Adrenal gland (tissue), 5 donors: ENCODE measurements at regions not wholly inside any gene's neighbourhood (a gene's known extent, or its start where the extent isn't known, plus 50 kb on each side); places are given as distances from the start of the nearest gene placed in this dataset.

Experiments
- CTCF ChIP-seq, 6 experiments: fragments of 450-650 bp in 4 of 6; fragments of 200-600 bp in 2 of 6; sonication (generic) in 1 of 6; IDR thresholded peaks; 1 replicate in 5 of 6; 2 replicates in 1 of 6; pipeline versions ENCODE4 v1.5.1 to v1.8.0; 2016 to 2021; ENCODE audit warnings: antibody characterized with exemption in 6 of 6, mild to moderate bottlenecking in 2 of 6, moderate library complexity in 1 of 6
- POLR2A ChIP-seq, 2 donors: fragments of 450-650 bp; IDR thresholded peaks; one replicate each; pipeline ENCODE4 v1.6.1; 2017; ENCODE audit warnings: antibody characterized with exemption in 2 of 2, mild to moderate bottlenecking in 2 of 2, moderate library complexity in 1 of 2
- donor health status: DM: no; HTN: no; CAD: no.

- TF ChIP-seq CTCF (IDR thresholded peaks at IDR 0.05): no peak
- TF ChIP-seq POLR2A (IDR thresholded peaks at IDR 0.05): no peak
Measured at GRCh38 chr11:69965821-69966582, 112.1 kb upstream of the ANO1 start.
